H9 (cell line): ENCODE measurements at regions not wholly inside any gene's neighbourhood (a gene's known extent, or its start where the extent isn't known, plus 50 kb on each side); places are given as distances from the start of the nearest gene placed in this dataset.

Experiments
- DNase-seq: peaks from one replicate; pipeline ENCODE4 v3.0.0-alpha.2; 2017
- H2AFZ ChIP-seq: one replicate; pipeline ENCODE4 v1.6.1; 2013; ENCODE audit warnings: mild to moderate bottlenecking, low read length, control low read depth, moderate library complexity
- H2AK5ac ChIP-seq: 2 replicates; pipeline ENCODE4 v1.6.1; 2013; ENCODE audit warnings: low read length, control low read depth, mixed read lengths; ENCODE audit not compliant: insufficient read length
- H2BK120ac ChIP-seq: one replicate; pipeline ENCODE4 v1.6.1; 2013; ENCODE audit warnings: low read depth, mild to moderate bottlenecking, low read length, control low read depth, inconsistent platforms; ENCODE audit not compliant: poor library complexity, severe bottlenecking
- H2BK12ac ChIP-seq: 2 replicates; pipeline ENCODE4 v1.6.1; 2013; ENCODE audit warnings: low read length, control low read depth, mixed read lengths, low read depth; ENCODE audit not compliant: insufficient read length
- H2BK15ac ChIP-seq: 2 replicates; pipeline ENCODE4 v1.6.1; 2013; ENCODE audit warnings: low read depth, low read length, control low read depth
- H2BK20ac ChIP-seq: one replicate; pipeline ENCODE4 v1.6.1; 2013; ENCODE audit warnings: low read depth, mild to moderate bottlenecking, low read length, control low read depth, inconsistent platforms; ENCODE audit not compliant: poor library complexity, severe bottlenecking
- H2BK5ac ChIP-seq: 2 replicates; pipeline ENCODE4 v1.6.1; 2013; ENCODE audit warnings: low read length, control low read depth, mixed read lengths; ENCODE audit not compliant: insufficient read length
- H3K14ac ChIP-seq: 2 replicates; pipeline ENCODE4 v1.6.1; 2013; ENCODE audit warnings: low read length, control low read depth; ENCODE audit not compliant: insufficient read depth
- H3K18ac ChIP-seq: 2 replicates; pipeline ENCODE4 v1.6.1; 2013; ENCODE audit warnings: low read depth, mild to moderate bottlenecking, mixed read lengths, low read length, control low read depth; ENCODE audit not compliant: insufficient read length
- H3K23ac ChIP-seq: 2 replicates; pipeline ENCODE4 v1.6.1; 2013; ENCODE audit warnings: low read length, control low read depth, mixed read lengths, low read depth; ENCODE audit not compliant: insufficient read length
- H3K23me2 ChIP-seq: 2 replicates; pipeline ENCODE4 v1.6.1; 2013; ENCODE audit warnings: low read depth, mild to moderate bottlenecking, mixed read lengths, low read length, control low read depth; ENCODE audit not compliant: insufficient read length, poor library complexity, severe bottlenecking
- H3K27ac ChIP-seq: 2 replicates; pipeline ENCODE4 v1.5.1; 2013; ENCODE audit warnings: low read length, control low read depth, mixed read lengths, low read depth; ENCODE audit not compliant: insufficient read length
- H3K27me3 ChIP-seq: 2 replicates; pipeline ENCODE4 v1.6.1; 2013; ENCODE audit warnings: low read length, control low read depth, inconsistent platforms; ENCODE audit not compliant: insufficient read depth
- H3K4ac ChIP-seq: 2 replicates; pipeline ENCODE4 v1.6.1; 2013; ENCODE audit warnings: low read depth, mild to moderate bottlenecking, control low read depth, inconsistent platforms, low read length, moderate library complexity
- H3K4me1 ChIP-seq: 2 replicates; pipeline ENCODE4 v1.6.1; 2013; ENCODE audit warnings: low read length, control low read depth, inconsistent platforms; ENCODE audit not compliant: insufficient read depth
- H3K4me2 ChIP-seq: 2 replicates; pipeline ENCODE4 v1.6.1; 2013; ENCODE audit warnings: low read length, control low read depth, mixed read lengths; ENCODE audit not compliant: insufficient read length, insufficient read depth
- H3K56ac ChIP-seq: 2 replicates; pipeline ENCODE4 v1.6.1; 2013; ENCODE audit warnings: low read depth, mild to moderate bottlenecking, mixed read lengths, low read length, control low read depth; ENCODE audit not compliant: insufficient read length
- H3K79me1 ChIP-seq: 2 replicates; pipeline ENCODE4 v1.6.1; 2013; ENCODE audit warnings: low read depth, mild to moderate bottlenecking, moderate library complexity, low read length, control low read depth, inconsistent platforms; ENCODE audit not compliant: insufficient read depth, poor library complexity, severe bottlenecking
- H3K79me2 ChIP-seq: 2 replicates; pipeline ENCODE4 v1.6.1; 2013; ENCODE audit warnings: low read length, control low read depth, inconsistent platforms; ENCODE audit not compliant: insufficient read depth
- H3K9ac ChIP-seq: 2 replicates; pipeline ENCODE4 v1.6.1; 2013; ENCODE audit warnings: low read length, control low read depth, mixed read lengths; ENCODE audit not compliant: insufficient read length; ENCODE audit errors: extremely low read depth
- H3K9me3 ChIP-seq: one replicate; pipeline ENCODE4 v1.6.1; 2013; ENCODE audit warnings: low read depth, low read length, inconsistent platforms; ENCODE audit not compliant: control insufficient read depth
- H3T11ph ChIP-seq: one replicate; pipeline ENCODE4 v1.6.1; 2013; ENCODE audit warnings: mild to moderate bottlenecking, low read length, control low read depth, inconsistent platforms
- H4K20me1 ChIP-seq: one replicate; pipeline ENCODE4 v1.6.1; 2013; ENCODE audit not compliant: control insufficient read depth, insufficient read length, insufficient read depth
- H4K5ac ChIP-seq: 2 replicates; pipeline ENCODE4 v1.6.1; 2013; ENCODE audit warnings: low read depth, mild to moderate bottlenecking, mixed read lengths, low read length, control low read depth; ENCODE audit not compliant: insufficient read length
- H4K8ac ChIP-seq: replicated peaks from 2 replicates; pipeline ENCODE4 v1.6.1; 2013; ENCODE audit warnings: low read length, control low read depth, mixed read lengths, low read depth; ENCODE audit not compliant: insufficient read length
- H4K91ac ChIP-seq: 2 replicates; pipeline ENCODE4 v1.6.1; 2013; ENCODE audit warnings: low read depth, mild to moderate bottlenecking, moderate library complexity, mixed read lengths, low read length, control low read depth; ENCODE audit not compliant: insufficient read length
- H3K27ac Mint-ChIP-seq, 3 experiments: 2 replicates in 2 of 3; 3 replicates in 1 of 3; pipeline ENCODE4 v1.8.0; 2020 to 2021; ENCODE audit warnings: mixed read lengths in 3 of 3, mild to moderate bottlenecking in 1 of 3, moderate library complexity in 1 of 3
- H3K27me3 Mint-ChIP-seq: 2 replicates; pipeline ENCODE4 v1.8.0; 2021; ENCODE audit warnings: low read depth, mild to moderate bottlenecking, moderate library complexity, mixed read lengths
- H3K36me3 Mint-ChIP-seq, 3 experiments: 2 replicates in 2 of 3; 3 replicates in 1 of 3; pipeline ENCODE4 v1.8.0; 2020 to 2021; ENCODE audit warnings: low read depth in 3 of 3, mixed read lengths in 3 of 3; ENCODE audit not compliant: insufficient read depth in 1 of 3
- H3K4me1 Mint-ChIP-seq, 2 experiments: 2 replicates each; pipeline ENCODE4 v1.8.0; 2020; ENCODE audit warnings: mixed read lengths in 2 of 2
- H3K4me3 Mint-ChIP-seq, 2 experiments: 2 replicates in 1 of 2; 3 replicates in 1 of 2; pipeline ENCODE4 v1.8.0; 2020 to 2021; ENCODE audit warnings: mild to moderate bottlenecking in 2 of 2, mixed read lengths in 2 of 2, moderate library complexity in 1 of 2
- H3K9me3 Mint-ChIP-seq, 2 experiments: 2 replicates in 1 of 2; 3 replicates in 1 of 2; pipeline ENCODE4 v1.8.0; 2020; ENCODE audit warnings: mild to moderate bottlenecking in 2 of 2, mixed read lengths in 2 of 2, moderate library complexity in 1 of 2
- CTCF ChIP-seq: fragments of 200-600 bp; sonication (generic); conservative IDR thresholded peaks from 3 replicates; pipeline ENCODE4 v1.8.0; 2021; ENCODE audit warnings: antibody characterized with exemption, mild to moderate bottlenecking
- WGBS: extraction: QIAGEN DNeasy Blood & Tissue Kit; methylation state at CpG from one replicate; pipeline ENCODE4 v1.1.7; 2013; ENCODE audit warnings: missing lambda C conversion rate, low lambda C conversion rate, mixed read lengths; ENCODE audit not compliant: insufficient read length; ENCODE audit errors: extremely low coverage; 5-methylcytosine and 5-hydroxymethylcytosine counted together

- peak overlapping the region in 1 of 3 experiments; percentile 86; a peak in 4 of 7 replicates for H3K27ac Mint-ChIP-seq
- H2BK12ac ChIP-seq, result no peak overlapping the region
- H3T11ph ChIP-seq, result peak overlapping the region; percentile 37
- no peak overlapping the region for H3K4me2 ChIP-seq
- H3K27ac ChIP-seq, result no peak overlapping the region
- peak overlapping the region; percentile 22 for H3K18ac ChIP-seq
- H4K8ac ChIP-seq, result no peak overlapping the region
- no peak overlapping the region for H4K91ac ChIP-seq
- H3K4me1 Mint-ChIP-seq, result peaks cover 10% of the 10 kb centered on the region in 2 experiments
- peaks cover 0 to 3% of the 10 kb centered on the region in 2 experiments; a peak in 3 of 5 replicates for H3K9me3 Mint-ChIP-seq
- H2BK20ac ChIP-seq, result no peak overlapping the region
- no peak overlapping the region; the same call in 1 of the 2 replicates for H3K4ac ChIP-seq
- no peak overlapping the region for H2AFZ ChIP-seq
- no peak overlapping the region for H2BK120ac ChIP-seq
- H3K27me3 Mint-ChIP-seq, result no peaks in the 10 kb centered on the region
- no peaks in the 10 kb centered on the region for H3K9me3 ChIP-seq
- no peak overlapping the region for H2AK5ac ChIP-seq
- H3K4me1 ChIP-seq, result peaks cover 2% of the 10 kb centered on the region; the same call in 1 of the 2 replicates
- no peaks in the 10 kb centered on the region for H3K79me1 ChIP-seq
- H3K27me3 ChIP-seq, result no peaks in the 10 kb centered on the region
- H3K36me3 Mint-ChIP-seq, result peaks cover 0 to 3% (median 0%) of the 10 kb centered on the region in 3 experiments; a peak in 3 of 7 replicates
- H3K14ac ChIP-seq, result peak overlapping the region; percentile 52; the same call in 1 of the 2 replicates
- no peak overlapping the region for H2BK15ac ChIP-seq
- no peak overlapping the region for H2BK5ac ChIP-seq
- WGBS, result no CpG with 5 or more reads among the region's 4 CpGs
- no peaks in the 10 kb centered on the region for H3K79me2 ChIP-seq
- H3K56ac ChIP-seq, result no peak overlapping the region
- H4K20me1 ChIP-seq, result no peaks in the 10 kb centered on the region
- DNase-seq, result peak; percentile 40
- no peak for TF ChIP-seq CTCF
- H3K4me3 Mint-ChIP-seq, result no peak overlapping the region; a peak in 1 of 5 replicates
- no peak overlapping the region for H4K5ac ChIP-seq
- H3K23me2 ChIP-seq, result no peaks in the 10 kb centered on the region
- no peak overlapping the region for H3K23ac ChIP-seq
- H3K9ac ChIP-seq, result no peak overlapping the region
Observed at GRCh38 chr7:106568680-106569499, 92.1 kb downstream of the CCDC71L start.
